ENCODE measurements at regions not wholly inside any gene's neighbourhood (a gene's known extent, or its start where the extent isn't known, plus 50 kb on each side); places are given as distances from the start of the nearest gene placed in this dataset.
"Not testable (repeated sequence)": the region's sequence is repeated elsewhere in the genome, so short reads cannot be mapped to it uniquely, and the experiment has no call there.

DNA sequence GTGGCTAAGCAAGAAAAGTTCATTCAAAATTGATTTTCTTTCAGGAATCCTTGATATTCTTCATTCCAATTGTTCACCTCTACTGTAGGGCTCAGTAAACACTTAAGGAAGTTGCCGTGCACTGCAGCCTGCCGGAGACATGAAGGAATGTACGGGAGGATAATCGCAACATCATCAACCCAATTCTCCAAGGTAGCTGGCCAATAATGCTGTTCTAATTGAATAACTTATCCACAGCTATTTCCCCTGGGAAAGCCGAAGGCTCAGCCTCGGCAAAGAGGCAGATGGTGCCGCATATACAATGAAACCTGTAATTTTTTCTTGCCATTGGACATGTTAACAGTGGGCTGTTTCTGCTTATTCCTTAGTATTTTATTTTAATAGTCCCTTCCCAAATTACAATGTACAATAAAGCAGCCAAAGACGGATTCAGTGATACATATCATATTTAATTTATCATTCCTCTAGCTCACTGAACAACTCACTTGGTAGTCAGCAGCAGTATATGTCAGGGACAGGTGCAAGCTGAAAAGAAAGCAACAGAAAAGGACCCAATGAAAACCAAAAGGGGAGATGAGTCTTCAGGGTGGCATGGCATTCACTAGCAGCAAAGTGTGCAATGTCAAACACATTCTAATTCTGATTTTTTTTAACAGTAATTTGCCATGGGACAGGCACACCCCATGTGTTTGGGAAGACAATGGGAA is 420.5 kb upstream of the KLF12 start:
- Histone ChIP-seq H3K9me3 (no peaks in the 10 kb centered on the region), H3K36me3 (no peaks in the 10 kb centered on the region), H3K27ac (no peak overlapping the region), H3K27me3 (no peaks in the 10 kb centered on the region), H3K4me3 (no peak overlapping the region), H3K4me1 (ENCODE audit: insufficient read depth) (no peaks in the 10 kb centered on the region)
- no peak for DNase-seq
- intact Hi-C loops (cut with DNase I): no loop called here
- TF ChIP-seq, protein P1, sequence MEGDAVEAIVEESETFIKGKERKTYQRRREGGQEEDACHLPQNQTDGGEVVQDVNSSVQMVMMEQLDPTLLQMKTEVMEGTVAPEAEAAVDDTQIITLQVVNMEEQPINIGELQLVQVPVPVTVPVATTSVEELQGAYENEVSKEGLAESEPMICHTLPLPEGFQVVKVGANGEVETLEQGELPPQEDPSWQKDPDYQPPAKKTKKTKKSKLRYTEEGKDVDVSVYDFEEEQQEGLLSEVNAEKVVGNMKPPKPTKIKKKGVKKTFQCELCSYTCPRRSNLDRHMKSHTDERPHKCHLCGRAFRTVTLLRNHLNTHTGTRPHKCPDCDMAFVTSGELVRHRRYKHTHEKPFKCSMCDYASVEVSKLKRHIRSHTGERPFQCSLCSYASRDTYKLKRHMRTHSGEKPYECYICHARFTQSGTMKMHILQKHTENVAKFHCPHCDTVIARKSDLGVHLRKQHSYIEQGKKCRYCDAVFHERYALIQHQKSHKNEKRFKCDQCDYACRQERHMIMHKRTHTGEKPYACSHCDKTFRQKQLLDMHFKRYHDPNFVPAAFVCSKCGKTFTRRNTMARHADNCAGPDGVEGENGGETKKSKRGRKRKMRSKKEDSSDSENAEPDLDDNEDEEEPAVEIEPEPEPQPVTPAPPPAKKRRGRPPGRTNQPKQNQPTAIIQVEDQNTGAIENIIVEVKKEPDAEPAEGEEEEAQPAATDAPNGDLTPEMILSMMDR (IDR thresholded peaks at IDR 0.05): no peak
- TF ChIP-seq POLR2A (IDR thresholded peaks at IDR 0.05) (no peak), EP300 (IDR thresholded peaks at IDR 0.05) (no peak)
- 91 to 93% (median 93%) methylated on average over 8 of the region's 8 CpGs for WGBS, 3 donors

GRCh38 chr13:74550039-74550438 is 415.8 kb upstream of the KLF12 start:
- Histone ChIP-seq H3K9me3 (no peaks in the 10 kb centered on the region), H3K27ac (no peak overlapping the region), H3K4me1 (ENCODE audit: insufficient read depth) (no peaks in the 10 kb centered on the region), H3K36me3 (no peaks in the 10 kb centered on the region), H3K27me3 (no peaks in the 10 kb centered on the region), H3K4me3 (no peak overlapping the region)
- no peak for DNase-seq
- TF ChIP-seq POLR2A (IDR thresholded peaks at IDR 0.05) (no peak), EP300 (IDR thresholded peaks at IDR 0.05) (no peak)
- TF ChIP-seq, protein P1 (IDR thresholded peaks at IDR 0.05): no peak
- 93 to 98% (median 96%) methylated on average over 2 of the region's 2 CpGs for WGBS, 3 donors
- intact Hi-C loops (cut with DNase I): no loop called here

DNA sequence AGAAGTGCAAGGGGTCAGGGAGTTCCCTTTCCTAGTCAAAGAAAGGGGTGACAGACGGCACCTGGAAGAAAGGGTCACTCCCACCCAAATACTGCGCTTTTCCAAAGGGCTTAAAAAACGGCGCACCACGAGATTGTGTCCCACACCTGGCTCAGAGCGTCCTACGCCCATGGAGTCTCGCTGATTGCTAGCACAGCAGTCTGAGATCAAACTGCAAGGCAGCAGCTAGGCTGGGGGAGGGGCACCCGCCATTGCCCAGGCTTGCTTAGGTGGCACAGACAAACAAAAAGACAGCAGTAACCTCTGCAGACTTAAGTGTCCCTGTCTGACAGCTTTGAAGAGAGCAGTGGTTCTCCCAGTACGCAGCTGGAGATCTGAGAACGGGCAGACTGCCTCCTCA is 402.4 kb upstream of the KLF12 start:
- H3K36me3 ChIP-seq; H3K4me3 ChIP-seq; H3K9me3 ChIP-seq; H3K4me1 ChIP-seq (ENCODE audit: insufficient read depth); H3K27me3 ChIP-seq; DNase-seq; intact Hi-C loops (cut with DNase I); H3K27ac ChIP-seq: not testable (repeated sequence)
- WGBS, 3 donors: 76 to 86% (median 84%) methylated on average over 10 to 11 of the region's 11 CpGs

GRCh38 chr13:74533226-74533625 is 399.0 kb upstream of the KLF12 start:
- Histone ChIP-seq H3K4me1 (ENCODE audit: insufficient read depth) (no peaks in the 10 kb centered on the region), H3K4me3 (no peak overlapping the region), H3K9me3 (no peaks in the 10 kb centered on the region), H3K36me3 (no peaks in the 10 kb centered on the region), H3K27ac (no peak overlapping the region), H3K27me3 (peaks cover 2% of the 10 kb centered on the region)
- TF ChIP-seq, protein P1 (IDR thresholded peaks at IDR 0.05): no peak
- no peak for TF ChIP-seq POLR2A (IDR thresholded peaks at IDR 0.05)
- no peak for TF ChIP-seq EP300 (IDR thresholded peaks at IDR 0.05)
- WGBS, 3 donors: 76 to 84% (median 83%) methylated on average over 2 of the region's 2 CpGs
- no peak for DNase-seq
- intact Hi-C loops (cut with DNase I): no loop called here

GRCh38 chr13:74530011-74530410 is 395.8 kb upstream of the KLF12 start:
- H3K9me3 ChIP-seq: no peaks in the 10 kb centered on the region
- DNase-seq: no peak
- intact Hi-C loops (cut with DNase I): no loop called here
- no peak overlapping the region for H3K27ac ChIP-seq
- peaks cover 2% of the 10 kb centered on the region for H3K27me3 ChIP-seq
- TF ChIP-seq, protein P1 (IDR thresholded peaks at IDR 0.05): no peak
- TF ChIP-seq EP300 (IDR thresholded peaks at IDR 0.05): no peak
- no peak for TF ChIP-seq POLR2A (IDR thresholded peaks at IDR 0.05)
- no peak overlapping the region for H3K4me3 ChIP-seq
- H3K4me1 ChIP-seq (ENCODE audit: insufficient read depth): no peaks in the 10 kb centered on the region
- H3K36me3 ChIP-seq: no peaks in the 10 kb centered on the region
- WGBS, 3 donors: 86 to 95% (median 91%) methylated on average over 1 of the region's 1 CpG

All from ovary (tissue), 7 donors.